ENCODE measurements at regions not wholly inside any gene's neighbourhood (a gene's known extent, or its start where the extent isn't known, plus 50 kb on each side); places are given as distances from the start of the nearest gene placed in this dataset.

GRCh38 chr13:55245005-55245644 lies 1895.6 kb upstream of the PRR20A start:
- no peak for DNase-seq (ENCODE audit: low spot score)

- DNase-seq (ENCODE audit: low spot score): no peak
Measured at GRCh38 chr13:55255236-55255635, 1885.5 kb upstream of the PRR20A start.

GRCh38 chr13:55263045-55263444 lies 1877.7 kb upstream of the PRR20A start:
- DNase-seq (ENCODE audit: low spot score): no peak

- DNase-seq (ENCODE audit: low spot score): no peak
Measured at GRCh38 chr13:55266644-55267043, 1874.1 kb upstream of the PRR20A start.

GRCh38 chr13:55298201-55298600 lies 1842.5 kb upstream of the PRR20A start:
- DNase-seq (ENCODE audit: low spot score): no peak

GRCh38 chr13:55302568-55302967 lies 1838.2 kb upstream of the PRR20A start:
- DNase-seq (ENCODE audit: low spot score): no peak

- DNase-seq (ENCODE audit: low spot score): no peak
Measured at GRCh38 chr13:55307909-55308308, 1832.8 kb upstream of the PRR20A start.

GRCh38 chr13:55341891-55342290 lies 1798.8 kb upstream of the PRR20A start:
- DNase-seq (ENCODE audit: low spot score): no peak

GRCh38 chr13:55345224-55345623 lies 1795.5 kb upstream of the PRR20A start:
- DNase-seq (ENCODE audit: low spot score): no peak

- DNase-seq (ENCODE audit: low spot score): no peak
Measured at GRCh38 chr13:55347528-55347927, 1793.2 kb upstream of the PRR20A start.

GRCh38 chr13:55359067-55359466 lies 1781.7 kb upstream of the PRR20A start:
- no peak for DNase-seq (ENCODE audit: low spot score)

- no peak for DNase-seq (ENCODE audit: low spot score)
Measured at GRCh38 chr13:55361141-55361540, 1779.6 kb upstream of the PRR20A start.

- no peak for DNase-seq (ENCODE audit: low spot score)
Measured at GRCh38 chr13:55366676-55367075, 1774.0 kb upstream of the PRR20A start.

- no peak for DNase-seq (ENCODE audit: low spot score)
Measured at GRCh38 chr13:55394470-55394869, 1746.2 kb upstream of the PRR20A start.

GRCh38 chr13:55402870-55403269 lies 1737.8 kb upstream of the PRR20A start:
- no peak for DNase-seq (ENCODE audit: low spot score)

- DNase-seq (ENCODE audit: low spot score): no peak
Measured at GRCh38 chr13:55403887-55404487, 1736.7 kb upstream of the PRR20A start.

- no peak for DNase-seq (ENCODE audit: low spot score)
Measured at GRCh38 chr13:55410398-55411330, 1730.1 kb upstream of the PRR20A start.

GRCh38 chr13:55418095-55418494 lies 1722.6 kb upstream of the PRR20A start:
- no peak for DNase-seq (ENCODE audit: low spot score)

- no peak for DNase-seq (ENCODE audit: low spot score)
Measured at GRCh38 chr13:55432814-55433213, 1707.9 kb upstream of the PRR20A start.

- no peak for DNase-seq (ENCODE audit: low spot score)
Measured at GRCh38 chr13:55437162-55437561, 1703.6 kb upstream of the PRR20A start.

- DNase-seq (ENCODE audit: low spot score): no peak
Measured at GRCh38 chr13:55439450-55439849, 1701.3 kb upstream of the PRR20A start.

GRCh38 chr13:55440465-55441085 lies 1700.1 kb upstream of the PRR20A start:
- no peak for DNase-seq (ENCODE audit: low spot score)

- DNase-seq (ENCODE audit: low spot score): no peak
Measured at GRCh38 chr13:55464222-55464621, 1676.5 kb upstream of the PRR20A start.

Data from globus pallidus (tissue), 1 donor.